Stimulated activated naive CD8-positive, alpha-beta T cell treated with anti-CD3 and anti-CD28 coated beads, Interleukin-15, Interleukin-2, amounts not matched to agents 100 ng/mL and 50 ng/mL, for 24 hours (primary cell): ENCODE measurements at regions not wholly inside any gene's neighbourhood (a gene's known extent, or its start where the extent isn't known, plus 50 kb on each side); places are given as distances from the start of the nearest gene placed in this dataset.
"Not testable (repeated sequence)": the region's sequence is repeated elsewhere in the genome, so short reads cannot be mapped to it uniquely, and the experiment has no call there.

ENCODE experiments used
- H3K27ac Mint-ChIP-seq: one replicate; pipeline ENCODE4 v1.8.0; 2021; ENCODE audit warnings: mild to moderate bottlenecking, mixed read lengths
- H3K27me3 Mint-ChIP-seq: one replicate; pipeline ENCODE4 v1.8.0; 2021; ENCODE audit warnings: mixed read lengths
- H3K36me3 Mint-ChIP-seq: one replicate; pipeline ENCODE4 v1.8.0; 2021; ENCODE audit warnings: low read depth, mixed read lengths
- H3K4me1 Mint-ChIP-seq: one replicate; pipeline ENCODE4 v1.8.0; 2021; ENCODE audit warnings: low read depth, mixed read lengths
- H3K4me3 Mint-ChIP-seq: one replicate; pipeline ENCODE4 v1.8.0; 2021; ENCODE audit warnings: mild to moderate bottlenecking, mixed read lengths
- H3K9me3 Mint-ChIP-seq: one replicate; pipeline ENCODE4 v1.8.0; 2021; ENCODE audit warnings: mixed read lengths

- no peak overlapping the region for H3K27ac Mint-ChIP-seq
- H3K4me1 Mint-ChIP-seq, result no peaks in the 10 kb centered on the region
- peaks cover 30% of the 10 kb centered on the region for H3K9me3 Mint-ChIP-seq
- peaks cover 3% of the 10 kb centered on the region for H3K27me3 Mint-ChIP-seq
- H3K36me3 Mint-ChIP-seq, result no peaks in the 10 kb centered on the region
- no peak overlapping the region for H3K4me3 Mint-ChIP-seq
These were observed 804.2 kb downstream of the DHX35 start for GRCh38 chr20:39766333-39766732.

DNA sequence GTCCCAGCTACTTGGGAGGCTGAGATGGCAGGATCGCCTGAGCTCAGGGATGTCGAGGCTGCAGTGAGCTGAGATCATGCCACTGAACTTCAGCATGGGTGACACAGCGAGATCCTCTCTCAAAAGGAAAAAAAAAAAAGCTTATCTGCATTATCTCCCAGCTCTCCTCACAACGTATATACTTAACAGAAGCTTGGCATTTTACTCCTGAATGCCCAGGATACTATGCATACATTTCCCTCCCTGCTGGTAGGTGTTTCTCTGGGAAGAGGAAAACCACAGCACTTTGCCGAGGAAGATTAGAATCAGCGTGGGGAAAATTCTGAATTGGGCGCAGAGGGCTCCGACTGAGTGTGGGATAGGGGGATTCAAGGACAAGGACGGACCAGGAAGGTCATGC, 800.6 kb downstream of the DHX35 start:
- Mint-ChIP-seq H3K27me3 (peaks cover 6% of the 10 kb centered on the region), H3K36me3 (no peaks in the 10 kb centered on the region), H3K27ac (no peak overlapping the region), H3K4me3 (no peak overlapping the region), H3K9me3 (peaks cover 14% of the 10 kb centered on the region), H3K4me1 (no peaks in the 10 kb centered on the region)

GRCh38 chr20:39758876-39759275, 796.7 kb downstream of the DHX35 start:
- H3K4me3 Mint-ChIP-seq, result no peak overlapping the region
- H3K27ac Mint-ChIP-seq, result no peak overlapping the region
- H3K36me3 Mint-ChIP-seq, result no peaks in the 10 kb centered on the region
- H3K9me3 Mint-ChIP-seq, result peaks cover 3% of the 10 kb centered on the region
- no peaks in the 10 kb centered on the region for H3K4me1 Mint-ChIP-seq
- H3K27me3 Mint-ChIP-seq, result peaks cover 6% of the 10 kb centered on the region

DNA sequence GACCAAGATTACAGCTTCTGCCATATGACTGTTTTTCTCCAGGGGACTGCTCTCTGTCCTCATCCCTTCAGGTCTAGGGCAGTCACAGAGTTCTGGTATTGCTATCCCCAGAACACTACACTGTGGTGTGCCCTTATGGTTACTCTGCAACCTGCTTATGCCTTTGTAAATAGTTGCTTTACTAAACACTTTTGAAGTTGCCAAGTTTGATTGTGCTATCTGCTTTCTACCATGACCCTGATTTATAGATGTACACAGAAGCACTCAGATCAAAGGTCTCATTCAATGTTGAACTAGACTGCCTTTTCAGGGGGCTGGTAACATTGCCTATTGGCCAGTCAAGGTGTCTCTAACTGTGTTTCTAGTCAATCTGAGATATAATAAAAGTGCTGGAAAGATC, 794.7 kb downstream of the DHX35 start:
- Mint-ChIP-seq H3K4me3 (no peak overlapping the region), H3K9me3 (peaks cover 4% of the 10 kb centered on the region), H3K4me1 (no peaks in the 10 kb centered on the region), H3K36me3 (no peaks in the 10 kb centered on the region), H3K27me3 (peaks cover 3% of the 10 kb centered on the region), H3K27ac (no peak overlapping the region)

DNA sequence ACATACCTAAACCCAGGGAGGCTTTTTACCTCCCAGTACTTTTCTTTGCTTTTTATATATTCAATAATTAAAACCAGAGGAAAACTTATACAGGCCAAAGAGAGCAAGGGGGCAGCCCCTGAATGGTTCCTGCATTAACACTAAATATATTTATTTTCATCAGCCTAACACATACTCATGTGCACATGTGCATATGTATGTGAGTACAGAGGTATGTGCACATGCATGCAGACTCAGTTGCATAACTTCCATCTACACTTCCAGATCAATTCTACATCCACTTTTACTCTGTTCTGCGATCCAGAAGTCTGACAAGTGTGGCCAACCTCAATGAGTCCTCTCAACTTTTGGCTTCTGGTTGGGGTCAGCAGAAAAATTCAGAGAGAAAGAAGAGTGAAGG, 794.2 kb downstream of the DHX35 start:
- Mint-ChIP-seq H3K27me3 (peaks cover 3% of the 10 kb centered on the region), H3K27ac (no peak overlapping the region), H3K9me3 (peaks cover 4% of the 10 kb centered on the region), H3K36me3 (no peaks in the 10 kb centered on the region), H3K4me3 (no peak overlapping the region), H3K4me1 (no peaks in the 10 kb centered on the region)

DNA sequence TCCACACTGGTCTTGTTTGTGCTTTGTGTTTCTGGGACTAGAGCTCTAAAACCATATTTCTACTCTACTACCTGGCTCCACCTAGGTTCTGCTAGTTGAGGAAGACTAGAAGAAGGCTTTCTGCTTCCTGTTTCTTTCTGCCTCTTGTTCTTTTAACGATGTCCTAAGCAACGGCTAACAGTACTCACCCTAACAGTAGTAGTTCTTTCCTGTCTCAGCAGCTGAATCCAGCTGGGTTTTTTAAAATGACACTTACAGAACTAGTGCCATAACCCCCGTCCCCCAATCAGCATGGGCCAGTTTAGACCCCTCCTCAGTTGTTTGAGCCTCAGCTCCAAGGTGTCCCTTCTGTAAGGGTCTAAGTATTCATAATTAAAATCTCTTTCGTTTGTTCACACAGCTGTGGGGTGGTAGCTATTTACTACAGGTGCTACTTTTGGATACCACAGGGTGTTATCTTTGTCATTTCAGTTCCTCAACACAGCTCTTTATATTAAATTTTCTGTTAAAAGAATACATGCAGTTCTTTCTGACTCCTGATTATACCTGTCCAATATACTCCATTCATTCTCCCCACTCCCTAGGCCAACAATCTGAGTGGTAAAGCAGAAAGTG, 790.2 kb downstream of the DHX35 start:
- no peak overlapping the region for H3K27ac Mint-ChIP-seq
- H3K27me3 Mint-ChIP-seq, result no peaks in the 10 kb centered on the region
- no peaks in the 10 kb centered on the region for H3K36me3 Mint-ChIP-seq
- no peak overlapping the region for H3K4me3 Mint-ChIP-seq
- H3K9me3 Mint-ChIP-seq, result peaks cover 18% of the 10 kb centered on the region
- H3K4me1 Mint-ChIP-seq, result no peaks in the 10 kb centered on the region

- Mint-ChIP-seq H3K27ac (no peak overlapping the region), H3K36me3 (no peaks in the 10 kb centered on the region), H3K4me1 (no peaks in the 10 kb centered on the region), H3K4me3 (no peak overlapping the region), H3K9me3 (peaks cover 18% of the 10 kb centered on the region), H3K27me3 (no peaks in the 10 kb centered on the region)
These were observed 789.5 kb downstream of the DHX35 start for GRCh38 chr20:39751557-39752137.

DNA sequence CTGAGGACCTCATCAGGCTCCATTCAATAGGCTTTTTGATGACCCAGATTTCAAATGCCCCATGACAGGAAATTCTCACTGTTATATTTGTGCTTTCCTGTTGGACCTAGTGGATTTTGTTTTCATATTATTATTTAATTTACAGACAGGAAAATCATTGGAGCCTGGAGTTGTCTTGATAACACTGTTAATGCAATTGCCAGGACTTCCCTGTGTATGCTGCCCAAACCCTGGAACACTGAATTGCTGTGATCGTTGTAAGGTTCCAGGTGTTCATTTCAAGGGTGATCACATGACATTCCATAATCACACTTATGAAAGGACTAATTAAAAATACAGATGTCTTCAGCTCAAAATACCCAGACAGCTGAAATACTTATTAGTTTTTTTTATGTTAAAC, 783.2 kb downstream of the DHX35 start:
- no peak overlapping the region for H3K27ac Mint-ChIP-seq
- H3K9me3 Mint-ChIP-seq, result peaks cover 14% of the 10 kb centered on the region
- no peaks in the 10 kb centered on the region for H3K36me3 Mint-ChIP-seq
- no peaks in the 10 kb centered on the region for H3K27me3 Mint-ChIP-seq
- H3K4me3 Mint-ChIP-seq, result no peak overlapping the region
- no peaks in the 10 kb centered on the region for H3K4me1 Mint-ChIP-seq

- Mint-ChIP-seq H3K27ac (no peak overlapping the region), H3K4me3 (no peak overlapping the region), H3K4me1 (no peaks in the 10 kb centered on the region), H3K9me3 (no peaks in the 10 kb centered on the region), H3K36me3 (no peaks in the 10 kb centered on the region), H3K27me3 (no peaks in the 10 kb centered on the region)
These were observed 776.5 kb downstream of the DHX35 start for GRCh38 chr20:39738651-39739050.

DNA sequence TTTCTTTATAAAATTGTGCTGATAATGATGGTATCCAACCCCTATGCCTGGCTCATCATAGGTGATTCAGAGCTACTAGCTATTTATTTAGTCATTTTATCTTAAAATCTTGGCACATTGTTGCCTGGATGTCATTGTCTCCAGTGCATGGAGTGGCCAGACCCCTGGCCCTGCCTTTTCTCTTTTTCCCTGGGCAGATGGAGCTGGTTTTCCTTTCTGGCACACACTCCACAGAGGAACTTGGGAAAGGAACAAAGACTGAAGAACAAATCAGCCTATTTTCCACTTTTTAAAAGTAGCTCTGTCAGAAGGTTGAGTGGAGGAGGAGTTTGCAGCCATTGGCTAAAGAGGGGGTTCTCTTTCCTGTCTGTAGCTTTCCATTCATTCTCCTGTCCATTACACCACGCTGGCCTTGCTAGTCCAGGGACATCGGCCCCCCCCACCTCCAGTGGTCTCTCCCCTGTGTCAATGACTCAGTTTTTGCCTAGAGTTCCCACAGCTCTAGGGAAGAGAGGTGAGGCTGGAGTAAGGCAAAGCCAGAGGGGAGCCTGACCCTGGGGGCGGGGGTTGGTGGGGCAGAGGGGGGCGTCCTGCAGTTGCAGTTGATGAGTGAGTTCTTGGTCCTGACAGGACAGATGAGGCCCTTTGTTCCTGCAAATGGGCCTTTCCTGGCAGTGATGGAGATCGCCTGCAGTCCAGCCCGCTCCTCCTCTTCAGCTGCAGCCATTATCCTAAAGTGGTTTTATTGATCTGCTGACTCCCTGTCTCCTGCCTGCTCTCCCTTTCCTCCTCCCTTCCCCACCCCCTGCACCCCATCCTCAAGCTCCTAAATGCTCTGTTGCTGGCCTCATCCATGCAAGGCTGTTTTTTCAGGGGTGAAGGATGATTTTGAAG, 774.5 kb downstream of the DHX35 start:
- no peak overlapping the region for H3K27ac Mint-ChIP-seq
- no peaks in the 10 kb centered on the region for H3K4me1 Mint-ChIP-seq
- no peaks in the 10 kb centered on the region for H3K9me3 Mint-ChIP-seq
- no peak overlapping the region for H3K4me3 Mint-ChIP-seq
- no peaks in the 10 kb centered on the region for H3K36me3 Mint-ChIP-seq
- peaks cover 7% of the 10 kb centered on the region for H3K27me3 Mint-ChIP-seq

DNA sequence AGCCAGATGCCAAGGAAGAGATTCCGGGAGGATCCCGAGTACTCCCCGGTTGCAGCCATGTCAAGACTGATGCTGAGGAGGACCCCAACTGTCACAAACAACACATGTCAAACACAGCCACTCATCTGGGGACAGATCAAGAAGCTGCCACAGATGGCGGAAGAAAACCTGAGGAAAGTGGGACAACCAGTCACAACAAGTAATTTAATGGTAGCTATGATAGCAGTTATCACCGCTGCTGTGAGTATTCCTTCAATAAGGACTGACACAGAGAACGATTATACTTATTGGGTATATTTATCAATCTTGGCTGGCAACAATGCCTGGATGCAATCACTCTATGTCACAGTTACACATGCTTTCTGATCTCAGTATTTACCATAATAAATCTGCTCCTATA, 763.4 kb downstream of the DHX35 start:
- H3K4me1 Mint-ChIP-seq, H3K36me3 Mint-ChIP-seq, H3K27me3 Mint-ChIP-seq, H3K27ac Mint-ChIP-seq, H3K4me3 Mint-ChIP-seq: not testable (repeated sequence)
- peaks cover 59% of the 10 kb centered on the region for H3K9me3 Mint-ChIP-seq

DNA sequence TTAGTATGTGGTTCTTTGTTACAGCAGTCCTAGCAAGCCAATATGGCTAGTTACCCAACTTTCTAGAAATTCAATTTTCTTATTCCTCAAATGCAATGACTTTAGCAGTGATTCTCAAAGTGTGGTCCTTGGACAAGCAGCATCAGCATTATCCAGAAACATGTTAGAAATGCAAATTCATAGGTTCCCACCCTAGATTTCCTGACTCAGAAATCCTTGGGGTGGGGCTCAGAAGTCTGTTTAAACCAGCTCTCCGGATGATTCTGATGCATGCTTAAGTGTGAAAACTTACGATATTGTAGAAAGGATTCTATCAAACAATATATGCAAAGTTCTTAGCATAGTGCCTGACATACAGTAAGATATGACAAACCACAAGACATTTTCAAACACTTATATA, 757.1 kb downstream of the DHX35 start:
- H3K36me3 Mint-ChIP-seq, result no peaks in the 10 kb centered on the region
- H3K9me3 Mint-ChIP-seq, result peaks cover 13% of the 10 kb centered on the region
- no peaks in the 10 kb centered on the region for H3K4me1 Mint-ChIP-seq
- no peak overlapping the region for H3K4me3 Mint-ChIP-seq
- H3K27me3 Mint-ChIP-seq, result no peaks in the 10 kb centered on the region
- H3K27ac Mint-ChIP-seq, result no peak overlapping the region

- Mint-ChIP-seq H3K4me3 (no peak overlapping the region), H3K27ac (no peak overlapping the region), H3K36me3 (no peaks in the 10 kb centered on the region), H3K4me1 (no peaks in the 10 kb centered on the region), H3K9me3 (peaks cover 15% of the 10 kb centered on the region), H3K27me3 (no peaks in the 10 kb centered on the region)
These were observed 755.8 kb downstream of the DHX35 start for GRCh38 chr20:39717936-39718335.

GRCh38 chr20:39716796-39717341, 754.7 kb downstream of the DHX35 start:
- Mint-ChIP-seq H3K27me3 (no peaks in the 10 kb centered on the region), H3K36me3 (no peaks in the 10 kb centered on the region), H3K4me1 (no peaks in the 10 kb centered on the region), H3K4me3 (no peak overlapping the region), H3K27ac (no peak overlapping the region), H3K9me3 (peaks cover 12% of the 10 kb centered on the region)

DNA sequence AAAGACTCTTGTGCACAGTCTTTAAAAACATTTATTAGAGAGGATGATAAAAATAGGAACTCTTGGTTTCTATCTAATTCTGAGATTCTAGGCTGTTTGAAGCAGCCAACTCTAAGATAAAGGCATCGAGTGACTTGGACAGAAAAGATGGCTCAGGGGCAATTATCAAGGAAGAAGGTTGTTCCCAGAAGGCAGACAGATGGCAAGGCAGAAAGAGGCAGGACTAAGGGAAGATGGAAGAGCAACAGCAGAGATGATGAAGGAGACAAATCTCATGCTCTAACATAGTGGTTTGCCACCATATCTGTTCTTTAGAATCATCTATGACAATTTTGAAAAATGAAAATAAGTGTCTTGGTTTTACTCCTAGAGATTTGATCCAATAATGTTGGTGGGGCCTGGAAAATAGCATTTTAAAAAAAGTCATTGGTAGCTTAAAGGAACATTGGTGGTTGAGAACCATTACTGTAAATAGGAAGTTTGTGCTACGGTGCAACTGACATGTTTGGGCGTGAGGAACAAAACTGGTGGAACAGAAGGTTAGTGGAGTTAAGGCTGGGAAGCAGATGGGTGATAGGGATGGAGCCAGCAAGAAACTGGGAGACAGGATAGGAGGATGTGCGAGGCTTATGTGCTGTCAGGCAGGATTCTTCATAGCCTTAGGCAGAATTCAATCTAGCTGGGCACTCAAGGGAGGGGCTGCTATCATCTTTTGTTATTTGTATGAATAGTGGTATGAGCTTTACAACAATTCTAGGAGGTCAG, 751.1 kb downstream of the DHX35 start:
- no peak overlapping the region for H3K4me3 Mint-ChIP-seq
- H3K27me3 Mint-ChIP-seq, result no peaks in the 10 kb centered on the region
- no peaks in the 10 kb centered on the region for H3K4me1 Mint-ChIP-seq
- H3K9me3 Mint-ChIP-seq, result peaks cover 6% of the 10 kb centered on the region
- no peaks in the 10 kb centered on the region for H3K36me3 Mint-ChIP-seq
- no peak overlapping the region for H3K27ac Mint-ChIP-seq
